HepG2 (cell line): ENCODE measurements at regions not wholly inside any gene's neighbourhood (a gene's known extent, or its start where the extent isn't known, plus 50 kb on each side); places are given as distances from the start of the nearest gene placed in this dataset.

Source experiments
- ATAC-seq: fragments of 200-7000 bp; cut with Tn5 transposase; 3 replicates; pipeline ENCODE4 v1.9.1; 2020; ENCODE audit warnings: mild to moderate bottlenecking, moderate library complexity
- BruUV-seq: library from RNA; stranded (reverse); fragments of 400-500 nt; replicated peaks from 2 replicates; lab custom pipeline; 2021; lab: Mats Ljungman, UMichigan
- CTCF ChIA-PET: fragments of 300-600 bp; formaldehyde crosslinking; extraction: SDS; loops from one replicate; lab custom pipeline; 2021; ENCODE audit warnings: low total read pairs, inconsistent platforms, low intra/inter-chr PET ratio; lab: Yijun Ruan, JAX
- POLR2A ChIA-PET: fragments of 350-600 bp; sonication (Branson Sonifier 250); formaldehyde crosslinking; loops from one replicate; lab custom pipeline; 2020; ENCODE audit warnings: antibody characterized with exemption, inconsistent platforms; lab: Yijun Ruan, JAX
- DNase-seq: peaks from one replicate; pipeline ENCODE4 v3.0.0-alpha.2; 2015; ENCODE audit warnings: low spot score
- FAIRE-seq: peaks from 3 replicates; lab custom pipeline; 2011; peaks lifted over from hg19 to GRCh38; lab: Jason Lieb, UNC
- H2AFZ ChIP-seq: one replicate; pipeline ENCODE4 v1.6.1; 2011; ENCODE audit warnings: low read length, inconsistent platforms
- H3K27ac ChIP-seq: fragments of 300-600 bp; 3 replicates; pipeline ENCODE4 v1.8.0; 2011; ENCODE audit warnings: mixed run types, mild to moderate bottlenecking, mixed read lengths, low read length, inconsistent platforms; ENCODE audit not compliant: insufficient read depth; ENCODE audit errors: extremely low read length
- H3K27me3 ChIP-seq, 2 experiments: fragments of 200-600 bp in 1 of 2; 2 replicates in 1 of 2; 3 replicates in 1 of 2; pipeline versions ENCODE4 v1.6.0 to v1.8.0; 2011; ENCODE audit warnings: low read length in 2 of 2, mild to moderate bottlenecking in 2 of 2, moderate library complexity in 2 of 2, inconsistent platforms in 1 of 2; ENCODE audit not compliant: insufficient read depth in 2 of 2, control insufficient read depth in 1 of 2
- H3K36me3 ChIP-seq, 2 experiments: fragments of 200-600 bp in 1 of 2; replicated peaks in 1 of 2; 2 replicates in 1 of 2; 3 replicates in 1 of 2; pipeline versions ENCODE4 v1.5.1 to v1.8.0; 2011; ENCODE audit warnings: low read length in 2 of 2, inconsistent platforms in 1 of 2; ENCODE audit not compliant: insufficient read depth in 2 of 2, control insufficient read depth in 1 of 2
- H3K4me1 ChIP-seq: 2 replicates; pipeline ENCODE4 v1.5.1; 2012; ENCODE audit warnings: low read length, inconsistent platforms; ENCODE audit not compliant: insufficient read depth
- H3K4me2 ChIP-seq: 2 replicates; pipeline ENCODE4 v1.6.0; 2011; ENCODE audit warnings: low read depth, low read length, inconsistent platforms
- H3K4me3 ChIP-seq, 3 experiments: fragments of 200-600 bp in 1 of 3; sonication (generic), shearing (Covaris generic) in 1 of 3; replicated peaks in 1 of 3; 2 replicates each; pipeline ENCODE4 v1.5.1; 2011 to 2016; ENCODE audit warnings: low read length in 3 of 3, inconsistent platforms in 2 of 3, low read depth in 2 of 3, mild to moderate bottlenecking in 2 of 3, control low read depth in 1 of 3, mixed read lengths in 1 of 3; ENCODE audit not compliant: insufficient read depth in 1 of 3
- H3K79me2 ChIP-seq: one replicate; pipeline ENCODE4 v1.6.1; 2011; ENCODE audit warnings: low read length, inconsistent platforms; ENCODE audit not compliant: insufficient read depth
- H3K9ac ChIP-seq: 2 replicates; pipeline ENCODE4 v1.6.0; 2011; ENCODE audit warnings: mild to moderate bottlenecking, low read depth, low read length, inconsistent platforms; ENCODE audit not compliant: insufficient read depth
- H3K9me3 ChIP-seq: 2 replicates; pipeline ENCODE4 v1.5.1; 2012; ENCODE audit warnings: mild to moderate bottlenecking, low read length
- H4K20me1 ChIP-seq: 2 replicates; pipeline ENCODE4 v1.6.0; 2011; ENCODE audit warnings: inconsistent platforms, mild to moderate bottlenecking, low read length, moderate library complexity; ENCODE audit not compliant: insufficient read depth
- DPF2 ChIP-seq: sonication (generic); formaldehyde crosslinking; IDR thresholded peaks from 2 replicates; pipeline ENCODE4 v1.4.0; 2020; ENCODE audit warnings: mild to moderate bottlenecking, low read depth, missing genetic modification reagents, borderline replicate concordance
- ESRRA ChIP-seq: sonication (generic); formaldehyde crosslinking; IDR thresholded peaks from 2 replicates; pipeline ENCODE4 v1.5.1; 2020; ENCODE audit warnings: mild to moderate bottlenecking, low read depth, missing genetic modification reagents
- HBP1 ChIP-seq: IDR thresholded peaks from 2 replicates; pipeline ENCODE4 v1.6.1; 2016; ENCODE audit warnings: low read depth, control low read depth
- MED1 ChIP-seq: sonication (generic); formaldehyde crosslinking; IDR thresholded peaks from 2 replicates; pipeline ENCODE4 v1.4.0; 2020; ENCODE audit warnings: missing genetic modification reagents
- PLSCR1 ChIP-seq: sonication (generic); formaldehyde crosslinking; IDR thresholded peaks from 2 replicates; pipeline ENCODE4 v1.5.0; 2020; ENCODE audit warnings: missing genetic modification reagents, mild to moderate bottlenecking, borderline replicate concordance
- SSRP1 ChIP-seq: IDR thresholded peaks from 2 replicates; pipeline ENCODE4 v1.6.1; 2016; ENCODE audit warnings: control low read depth
- TFDP2 ChIP-seq: sonication (generic); formaldehyde crosslinking; IDR thresholded peaks from 2 replicates; pipeline ENCODE4 v1.4.0; 2020; ENCODE audit warnings: missing genetic modification reagents
- ZNF18 ChIP-seq: sonication (generic); formaldehyde crosslinking; IDR thresholded peaks from 2 replicates; pipeline ENCODE4 v1.8.0; 2022; ENCODE audit warnings: mild to moderate bottlenecking, missing genetic modification reagents; ENCODE audit not compliant: insufficient replicate concordance
- ZNF280B ChIP-seq: sonication (generic); formaldehyde crosslinking; IDR thresholded peaks from 2 replicates; pipeline ENCODE4 v1.5.0; 2020; ENCODE audit warnings: missing genetic modification reagents, mild to moderate bottlenecking, borderline replicate concordance
- ZNF317 ChIP-seq: sonication (generic); formaldehyde crosslinking; IDR thresholded peaks from 2 replicates; pipeline ENCODE4 v1.5.0; 2020; ENCODE audit warnings: mild to moderate bottlenecking, missing genetic modification reagents
- ZNF570 ChIP-seq: sonication (generic); formaldehyde crosslinking; IDR thresholded peaks from 2 replicates; pipeline ENCODE4 v1.4.0; 2020; ENCODE audit warnings: mild to moderate bottlenecking, missing genetic modification reagents, borderline replicate concordance
- ZNF607 ChIP-seq: sonication (generic); formaldehyde crosslinking; IDR thresholded peaks from 2 replicates; pipeline ENCODE4 v1.5.1; 2020; ENCODE audit warnings: missing genetic modification reagents, mild to moderate bottlenecking, borderline replicate concordance
- ZNF639 ChIP-seq: conservative IDR thresholded peaks from 2 replicates; pipeline ENCODE4 v1.6.1; 2018; ENCODE audit warnings: missing genetic modification reagents
- ZNF703 ChIP-seq: sonication (generic); formaldehyde crosslinking; IDR thresholded peaks from 2 replicates; pipeline ENCODE4 v1.5.1; 2020; ENCODE audit warnings: missing genetic modification reagents, mild to moderate bottlenecking, moderate library complexity, borderline replicate concordance
- ZNF772 ChIP-seq: sonication (generic); formaldehyde crosslinking; IDR thresholded peaks from 2 replicates; pipeline ENCODE4 v1.5.0; 2020; ENCODE audit warnings: mild to moderate bottlenecking, missing genetic modification reagents
- ZNF773 ChIP-seq: sonication (generic); formaldehyde crosslinking; IDR thresholded peaks from 2 replicates; pipeline ENCODE4 v1.4.0; 2020; ENCODE audit warnings: missing genetic modification reagents, borderline replicate concordance
- ZNF777 ChIP-seq: sonication (generic); formaldehyde crosslinking; IDR thresholded peaks from 2 replicates; pipeline ENCODE4 v1.4.0; 2020; ENCODE audit warnings: missing genetic modification reagents
- WGBS: methylation state at CpG from one replicate; pipeline ENCODE4 v1.1.6; 2017; ENCODE audit warnings: low lambda C conversion rate; 5-methylcytosine and 5-hydroxymethylcytosine counted together
- in situ Hi-C: cut with HindIII; loops from 2 replicates; pipeline ENCODE4 v1.10.0; 2017; ENCODE audit warnings: low pct_unique_long_range_greater_than_20kb; ENCODE audit not compliant: extremely low pct_ligation_motif_present
- intact Hi-C: fragments of 100-400 bp; cut with micrococcal nuclease; formaldehyde crosslinking; loops from one replicate; pipeline ENCODE4 v1.10.0; 2022; ENCODE audit not compliant: unreplicated experiment

- TF ChIP-seq ZNF570 (CRISPR knock-in tag): no peak
- no peak for TF ChIP-seq TFDP2 (CRISPR knock-in tag)
- no peak for TF ChIP-seq ZNF773
- TF ChIP-seq ZNF607 (CRISPR knock-in tag): no peak
- no peak for TF ChIP-seq MED1
- no peak for TF ChIP-seq ZNF317 (CRISPR knock-in tag)
- TF ChIP-seq ZNF280B (CRISPR knock-in tag): no peak
Measured at GRCh38 chr22:44401783-44402110, 89.0 kb upstream of the SHISAL1 start (continued).

- no peaks in the 10 kb centered on the region for H3K36me3 ChIP-seq
- no peak for FAIRE-seq
- no peaks in the 10 kb centered on the region for H3K4me1 ChIP-seq
- no peak for DNase-seq
- no peaks in the 10 kb centered on the region for H3K79me2 ChIP-seq
- H2AFZ ChIP-seq: no peak overlapping the region
- no peak overlapping the region for H3K27ac ChIP-seq
- H3K4me3 ChIP-seq: no peak overlapping the region
- CTCF ChIA-PET: no interaction called here
- in situ Hi-C loops: no loop called here
- H3K27me3 ChIP-seq: peaks cover 1 to 40% of the 10 kb centered on the region in 2 experiments; a peak in 4 of 5 replicates
- no peaks in the 10 kb centered on the region for H3K9me3 ChIP-seq
- no peak for ATAC-seq
- no TSS peak for BruUV-seq
- H3K9ac ChIP-seq: no peak overlapping the region
- POLR2A ChIA-PET: no interaction called here
- intact Hi-C loops: no loop called here
- no peaks in the 10 kb centered on the region for H4K20me1 ChIP-seq
- 9% methylated on average over 3 of the region's 3 CpGs for WGBS
- no peak overlapping the region for H3K4me2 ChIP-seq
- no peak for TF ChIP-seq ZNF639 (CRISPR knock-in tag)
- no peak for TF ChIP-seq SSRP1 (CRISPR knock-in tag)
- no peak for TF ChIP-seq ESRRA (CRISPR knock-in tag)
- no peak for TF ChIP-seq ZNF772 (CRISPR knock-in tag)
- no peak for TF ChIP-seq ZNF18
- TF ChIP-seq PLSCR1 (CRISPR knock-in tag): no peak
- TF ChIP-seq ZNF777 (CRISPR knock-in tag): no peak
- TF ChIP-seq ZNF703 (CRISPR knock-in tag): no peak
- TF ChIP-seq HBP1 (CRISPR knock-in tag): no peak
- TF ChIP-seq DPF2 (CRISPR knock-in tag): no peak
Measured at GRCh38 chr22:44400763-44401060, 88.0 kb upstream of the SHISAL1 start.
